ENCODE measurements at regions not wholly inside any gene's neighbourhood (a gene's known extent, or its start where the extent isn't known, plus 50 kb on each side); places are given as distances from the start of the nearest gene placed in this dataset.

DNA sequence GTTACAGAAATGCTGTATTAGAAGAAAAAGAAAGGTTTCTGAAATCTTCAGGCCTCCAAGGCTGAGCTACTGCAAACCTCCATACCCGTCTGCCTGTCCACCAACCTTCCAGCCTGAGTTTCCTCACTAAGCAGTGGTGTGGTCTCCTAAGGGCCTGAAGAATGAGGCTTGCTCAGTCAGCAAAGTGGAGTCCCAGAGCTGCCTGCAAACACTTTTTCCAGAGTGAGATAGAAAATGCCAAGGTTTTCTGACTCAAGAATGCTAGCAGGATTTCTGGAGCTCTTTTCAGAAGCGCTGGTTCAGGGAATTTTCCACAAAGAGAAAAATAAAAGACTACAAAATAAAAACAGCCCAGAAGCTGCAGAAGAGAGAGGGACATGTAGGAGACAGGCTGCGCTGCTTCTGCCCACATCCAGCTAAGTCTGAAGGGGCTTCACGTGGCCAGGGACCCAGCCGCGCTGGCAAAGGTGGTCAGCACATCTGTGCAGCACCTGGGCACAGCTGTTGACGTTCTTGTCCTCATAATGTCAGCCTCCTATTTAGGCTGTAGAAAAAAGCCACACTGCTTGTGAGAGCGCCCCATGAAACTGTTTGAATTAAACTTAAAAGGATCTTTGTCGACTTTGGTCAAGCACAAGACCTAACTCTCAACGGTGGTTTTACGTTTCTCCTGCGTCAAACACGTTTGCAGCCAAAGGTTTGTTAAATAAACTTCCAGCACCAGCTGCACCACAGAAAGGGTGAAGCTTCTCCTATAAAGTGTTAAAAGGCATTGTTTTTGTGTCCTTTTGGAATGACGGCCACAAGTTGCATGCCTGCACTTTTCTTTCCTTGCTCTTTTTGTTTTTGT, 209.0 kb downstream of the THBS2 start:
- no peak for DNase-seq

DNA sequence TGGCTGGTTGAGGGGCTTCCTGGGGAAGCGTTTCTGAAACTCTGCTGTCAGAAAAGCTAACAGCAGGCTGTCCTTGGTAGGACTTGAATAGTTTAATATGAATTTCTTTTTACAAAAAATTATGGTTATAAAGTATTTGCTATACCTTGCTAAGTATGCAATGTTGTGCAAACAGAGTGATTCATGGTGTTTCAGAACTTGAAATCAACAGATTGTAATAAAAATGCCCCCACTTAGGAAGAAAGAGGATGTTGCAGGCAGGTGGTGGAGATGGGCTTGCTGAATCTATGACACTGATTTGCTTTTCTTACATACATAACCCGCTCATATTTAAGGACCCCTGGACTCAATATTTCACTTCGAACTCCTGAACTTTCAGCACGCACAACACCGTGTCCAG, 211.6 kb downstream of the THBS2 start:
- no peak for DNase-seq

DNA sequence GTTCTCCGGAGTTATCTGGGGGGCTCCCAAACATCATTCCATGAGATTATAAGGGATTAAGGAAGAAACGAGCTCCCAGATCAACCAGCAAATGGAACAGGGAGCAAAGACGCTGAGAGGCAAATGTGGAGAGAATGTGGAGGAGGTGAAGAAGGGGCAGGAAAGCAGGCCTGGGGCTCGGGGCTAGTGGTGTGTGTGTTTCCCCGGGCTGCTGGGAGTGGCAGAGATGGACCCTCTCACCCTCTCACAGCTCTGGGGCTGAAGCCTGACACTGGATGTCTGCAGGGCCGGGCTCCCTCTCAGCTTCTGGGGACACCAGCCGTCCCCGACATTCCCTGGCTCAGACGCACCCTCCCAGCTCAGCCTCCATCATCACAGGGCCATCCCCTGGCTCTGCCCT, 212.6 kb downstream of the THBS2 start:
- DNase-seq = no peak

DNA sequence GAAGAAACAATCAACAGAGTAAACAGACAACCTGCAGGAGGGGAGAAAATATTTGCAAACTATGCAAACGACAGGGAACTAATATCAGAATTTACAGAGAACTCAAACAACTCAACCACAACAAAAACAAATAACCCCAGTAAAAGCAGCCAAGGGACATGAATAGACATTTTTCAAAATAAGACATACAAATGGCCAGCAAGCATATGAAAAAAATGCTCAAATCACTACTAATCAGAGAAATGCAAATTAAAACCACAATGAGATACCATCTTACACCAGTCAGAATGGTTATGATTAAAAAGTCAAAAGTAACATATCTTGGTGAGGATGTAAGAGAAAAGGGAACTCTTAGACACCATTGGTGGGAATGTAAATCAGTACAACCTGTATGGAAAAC, 215.0 kb downstream of the THBS2 start:
- no peak for DNase-seq

DNA sequence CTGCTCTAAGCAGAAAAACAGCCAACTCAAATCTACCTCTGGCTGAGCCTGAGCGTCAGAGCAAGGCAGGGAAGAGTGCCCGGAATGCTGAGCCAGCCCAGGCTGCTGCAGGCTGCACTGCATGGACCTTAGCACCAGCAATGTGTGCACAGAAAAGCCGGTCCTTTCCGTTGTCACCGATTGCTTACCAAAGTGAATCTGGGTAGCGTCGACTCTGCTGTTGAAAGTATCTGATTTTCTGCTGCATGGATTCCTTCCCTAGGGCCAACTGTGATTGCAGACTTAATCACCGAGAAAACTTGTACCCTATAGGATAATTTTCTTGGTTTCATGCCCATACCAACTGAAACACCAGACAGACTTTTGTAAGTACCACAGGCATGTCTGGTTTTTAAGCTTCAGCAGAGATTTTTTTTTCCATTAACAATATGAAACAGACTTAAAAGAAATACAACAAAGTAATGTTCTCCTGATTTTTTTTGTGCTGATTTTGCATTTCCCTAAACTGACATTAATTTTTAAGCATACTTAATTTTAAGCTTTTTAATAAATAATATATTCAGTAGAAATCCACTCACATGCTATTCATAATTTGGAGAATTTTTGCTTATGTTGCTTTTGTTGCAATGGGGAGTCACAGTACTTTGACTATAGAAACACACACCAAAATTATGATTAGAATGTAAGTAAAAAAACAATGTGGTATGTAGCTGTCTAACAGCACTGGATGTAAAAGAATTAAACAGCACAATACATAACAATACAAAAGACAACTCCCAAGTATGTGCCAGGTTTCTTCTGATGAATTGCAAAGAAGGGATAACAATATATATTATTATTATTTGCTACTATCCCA, 218.0 kb downstream of the THBS2 start:
- no peak for DNase-seq

DNA sequence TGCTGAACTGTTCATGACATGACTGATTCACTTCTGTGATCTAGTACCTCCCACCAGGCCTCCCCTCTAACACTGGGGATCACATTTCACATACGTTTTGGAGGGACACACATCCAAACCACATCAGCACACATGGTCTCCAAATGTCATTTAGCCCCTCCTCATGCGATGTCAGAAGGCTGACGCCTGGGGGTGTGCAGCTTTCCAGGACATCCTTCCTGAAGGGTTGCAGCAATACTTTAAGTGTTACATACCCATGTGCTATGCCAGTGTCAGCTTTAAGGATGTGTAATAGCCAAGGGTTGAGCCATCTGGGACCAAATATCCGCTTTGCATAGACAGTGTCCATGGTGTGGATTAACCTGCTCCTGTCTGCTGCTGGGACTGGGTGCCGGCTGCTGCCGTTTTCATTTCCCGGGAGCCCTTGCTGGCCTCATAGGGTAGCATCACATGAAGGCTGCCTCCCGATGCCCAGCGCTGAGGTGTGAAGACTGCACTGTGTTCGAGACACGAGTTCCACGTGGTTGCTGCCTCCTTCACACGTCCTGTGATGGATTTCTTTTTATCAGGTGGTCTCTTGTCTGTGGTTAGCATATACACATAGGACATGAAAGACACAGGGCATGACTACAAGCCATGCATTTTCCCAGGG, 219.0 kb downstream of the THBS2 start:
- DNase-seq = no peak

DNA sequence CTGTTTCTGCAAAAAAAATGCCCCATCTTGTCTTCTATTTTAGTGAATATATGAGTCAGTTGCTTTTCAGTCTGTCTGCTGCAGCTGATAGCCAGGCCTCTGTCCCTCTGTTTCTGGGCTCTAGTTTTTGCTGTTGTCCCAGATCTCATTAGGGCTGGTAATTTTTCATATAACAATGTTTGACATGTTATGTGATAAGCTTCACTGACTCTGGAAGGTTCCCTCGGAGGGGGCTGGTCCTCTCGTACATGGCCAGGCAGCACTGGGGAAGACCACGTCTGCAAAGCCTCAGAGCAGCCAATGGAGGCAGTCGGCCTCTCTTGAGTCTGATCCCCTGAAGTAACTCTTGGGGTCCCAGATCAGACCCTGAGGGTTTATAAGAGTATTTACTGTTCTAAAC, 223.8 kb downstream of the THBS2 start:
- DNase-seq = no peak

DNA sequence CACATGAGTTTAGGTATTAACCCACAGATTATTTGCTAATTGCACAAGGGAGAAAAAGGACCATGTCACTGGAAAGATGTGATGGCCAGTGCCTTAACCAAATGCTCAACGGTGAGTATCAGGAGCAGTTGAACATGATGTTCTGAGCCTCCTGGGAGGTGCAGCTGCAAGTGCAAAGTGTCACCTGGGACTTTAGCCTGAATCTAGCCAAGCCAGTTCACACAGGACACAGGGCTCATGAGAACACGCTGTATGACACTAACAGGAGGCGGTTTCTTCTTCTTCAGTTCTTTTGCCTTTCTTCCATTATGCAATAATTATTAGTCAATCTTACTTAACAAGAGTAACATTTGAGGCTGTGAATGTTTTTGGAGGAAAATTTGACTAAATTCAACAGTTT, 225.3 kb downstream of the THBS2 start:
- DNase-seq = no peak

DNA sequence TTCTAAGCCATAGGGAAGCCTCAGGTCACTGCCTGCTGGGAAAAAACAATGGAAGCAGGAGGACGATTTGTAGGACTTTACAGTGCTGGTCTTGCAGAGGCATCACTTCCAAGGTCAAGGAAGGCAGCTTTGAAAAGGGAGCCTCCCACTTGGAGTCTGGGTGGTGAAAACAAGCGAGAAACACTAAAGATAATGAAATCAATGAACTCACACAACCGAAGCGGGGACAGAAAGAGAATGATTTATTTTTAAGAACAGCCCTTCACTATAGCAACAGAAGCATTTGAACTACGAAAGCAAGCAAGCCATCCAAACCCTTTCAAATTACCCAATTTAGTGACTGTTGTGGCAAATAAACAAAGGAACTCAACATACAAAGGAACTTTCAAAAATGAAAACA, 227.5 kb downstream of the THBS2 start:
- DNase-seq = no peak

DNA sequence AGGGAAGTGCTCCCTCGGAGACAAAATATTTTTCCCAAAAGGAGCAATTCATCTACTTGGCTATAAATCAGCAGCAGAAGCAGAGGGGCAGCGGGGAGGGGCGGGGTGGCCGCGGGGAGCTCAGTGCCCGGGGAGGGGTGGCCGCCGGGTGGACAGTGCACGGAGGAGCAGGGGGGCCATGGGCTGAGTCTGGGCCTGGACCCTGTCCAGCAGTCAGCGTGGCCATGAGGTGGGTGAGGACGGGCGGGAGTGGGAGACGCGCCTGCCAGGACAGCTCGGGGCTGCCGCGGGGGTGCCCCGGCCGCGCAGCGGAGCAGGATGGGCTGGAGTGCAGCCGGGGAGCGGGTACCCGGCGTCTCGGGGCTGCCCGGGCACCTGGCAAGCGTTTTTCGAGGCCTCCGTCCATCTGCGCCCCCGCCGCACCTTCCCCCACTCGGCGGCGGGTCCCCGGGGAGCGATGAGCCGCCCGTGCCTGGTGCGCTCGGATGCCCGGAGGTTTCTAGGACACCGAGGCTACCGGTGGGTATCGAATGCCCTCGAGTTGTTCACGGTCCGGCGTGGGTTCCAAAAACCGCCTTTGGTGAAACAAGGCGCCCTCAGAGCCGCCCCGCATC, 229.5 kb downstream of the THBS2 start:
- DNase-seq = no peak

DNA sequence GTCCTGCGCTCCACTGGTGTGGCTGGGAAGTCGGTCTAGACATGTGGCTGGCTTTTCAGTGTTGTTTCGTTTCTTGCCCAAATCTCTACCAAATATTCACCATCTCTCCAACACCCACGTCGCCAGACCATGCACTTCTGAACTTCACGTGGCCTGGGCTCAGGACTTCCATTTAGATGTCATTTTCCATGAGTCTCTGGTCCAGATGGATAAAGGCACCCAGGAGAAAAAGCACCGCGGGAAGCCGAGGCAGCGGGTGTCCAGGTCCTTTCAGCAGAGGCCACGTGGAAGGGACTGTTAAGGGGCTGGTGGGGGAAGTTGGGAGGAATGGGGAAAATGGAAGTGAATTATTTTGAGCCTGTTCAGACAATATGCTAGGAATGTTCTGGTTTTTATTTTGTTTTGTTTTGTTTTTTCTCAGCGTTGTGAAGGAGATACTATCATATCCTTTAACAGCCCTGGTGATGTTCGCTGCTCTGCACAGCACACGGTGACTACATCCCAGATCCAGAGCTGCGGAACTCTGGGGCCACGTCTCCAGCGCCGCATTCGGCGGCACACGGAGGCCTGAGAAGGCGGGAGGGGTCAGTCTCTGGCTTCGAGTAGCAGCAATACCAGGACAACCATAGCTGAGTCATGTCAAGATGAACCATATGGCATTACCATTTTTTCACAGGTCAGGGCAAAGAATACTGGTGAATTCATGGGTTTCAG, 230.3 kb downstream of the THBS2 start:
- DNase-seq = no peak

DNA sequence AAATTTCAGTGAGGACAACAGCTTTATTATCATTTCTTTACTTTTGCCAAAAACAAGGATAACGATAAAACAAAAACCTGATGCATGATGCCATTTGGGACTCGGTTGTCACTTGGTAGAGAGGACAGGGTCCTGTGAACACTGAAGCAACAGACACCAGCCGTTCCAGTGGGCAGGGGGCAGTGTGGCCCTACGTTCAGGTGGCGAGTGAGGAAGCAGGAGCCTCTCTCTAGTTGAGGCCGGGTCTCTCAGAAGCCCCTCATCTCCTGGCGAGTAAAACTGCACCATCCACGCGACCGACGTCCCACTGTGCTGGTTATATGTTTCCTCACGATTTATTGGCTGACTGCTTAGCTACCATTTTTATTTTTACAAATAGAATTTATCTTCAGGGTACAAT, 231.6 kb downstream of the THBS2 start:
- no peak for DNase-seq

DNA sequence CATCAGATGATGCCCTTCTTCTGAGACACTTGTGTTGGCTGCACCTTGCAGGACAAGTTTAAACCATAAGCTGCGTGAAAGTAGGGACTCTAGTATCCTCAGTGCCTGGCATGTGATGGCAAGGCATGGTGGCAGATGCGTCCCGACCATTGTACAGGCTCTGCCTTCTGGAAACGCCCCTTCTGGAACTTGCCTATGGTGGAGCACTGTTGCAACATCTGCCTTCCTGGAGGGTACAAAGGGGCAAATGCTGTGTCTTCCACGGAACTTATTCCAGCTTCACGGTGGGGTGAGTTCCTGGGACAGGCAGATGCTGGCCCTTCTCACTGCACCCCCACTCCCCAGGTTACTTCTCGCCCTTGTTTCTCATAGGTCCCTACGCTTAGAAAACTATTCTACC, 232.8 kb downstream of the THBS2 start:
- DNase-seq = no peak

DNA sequence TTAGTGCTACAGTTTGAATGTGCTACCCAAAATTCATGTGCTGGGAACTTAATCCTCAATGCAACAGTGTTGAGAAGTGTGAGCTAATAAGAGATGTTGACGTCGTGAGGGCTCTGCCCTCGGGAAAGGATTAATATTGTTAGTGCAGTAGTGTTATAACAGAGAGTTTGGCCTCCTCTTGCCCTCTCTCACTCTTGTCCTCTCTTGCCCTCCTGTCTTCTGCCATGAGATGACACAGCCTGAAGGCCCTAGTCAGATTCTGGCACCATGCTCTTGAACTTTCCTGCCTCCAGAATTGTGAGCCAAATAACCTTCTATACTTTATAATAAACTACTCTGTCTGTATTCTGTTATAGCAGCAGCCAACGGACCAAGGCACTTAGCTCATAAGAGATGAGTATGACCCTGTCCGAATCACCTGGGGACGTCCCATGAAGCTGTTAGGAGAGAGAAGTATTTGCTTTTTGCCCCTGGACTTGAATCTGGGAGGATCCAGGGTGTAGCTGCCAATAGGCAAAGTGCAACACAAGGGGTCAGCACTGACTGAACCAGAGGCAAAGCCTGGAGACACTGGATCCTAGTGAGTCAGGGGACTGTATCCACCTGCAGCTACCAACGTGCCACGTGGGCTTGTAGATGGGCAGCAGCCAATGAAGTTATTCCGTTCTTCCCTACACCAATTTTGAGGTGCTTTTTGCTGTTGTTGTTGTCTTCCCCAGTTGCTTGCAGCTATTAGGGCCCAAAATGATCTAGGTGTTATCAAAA, 233.7 kb downstream of the THBS2 start:
- no peak for DNase-seq

DNA sequence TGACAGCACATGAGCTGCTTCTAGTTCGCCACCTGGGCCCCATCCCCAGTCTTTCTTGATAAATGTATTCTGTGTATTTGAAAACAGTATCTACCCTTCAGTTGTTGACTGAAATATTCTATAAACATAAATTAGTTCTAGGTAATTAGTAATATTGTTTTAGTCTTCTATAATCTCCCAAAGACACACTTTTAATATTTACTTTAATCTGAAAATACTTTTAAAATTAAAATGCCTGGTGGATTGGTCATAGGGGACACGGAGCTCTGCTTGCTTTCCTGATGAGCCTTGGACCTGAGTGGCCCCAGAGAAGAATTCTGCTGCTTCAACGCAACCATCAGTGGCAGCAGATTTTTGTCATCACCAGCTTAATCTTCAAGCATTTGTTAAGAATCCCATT, 234.5 kb downstream of the THBS2 start:
- no peak for DNase-seq

DNA sequence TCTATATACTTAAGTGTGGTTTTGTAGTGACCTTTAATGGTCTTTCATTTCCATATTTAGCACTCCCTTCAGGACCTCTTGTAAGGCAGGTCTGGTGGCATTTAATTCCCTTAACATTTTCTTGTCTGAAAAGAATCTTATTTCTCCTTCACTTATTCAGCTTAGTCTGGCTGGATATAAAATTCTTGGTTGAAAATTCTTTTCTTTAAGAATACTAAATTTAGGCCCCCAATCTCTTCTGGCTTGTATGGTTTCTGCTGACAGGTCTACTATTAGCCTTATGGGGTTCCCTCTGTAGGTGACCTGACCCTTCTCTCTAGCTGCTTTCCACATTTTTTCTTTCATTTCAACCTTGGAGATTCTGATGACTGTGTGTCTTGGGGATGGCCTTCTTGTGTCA, 236.9 kb downstream of the THBS2 start:
- DNase-seq = no peak

DNA sequence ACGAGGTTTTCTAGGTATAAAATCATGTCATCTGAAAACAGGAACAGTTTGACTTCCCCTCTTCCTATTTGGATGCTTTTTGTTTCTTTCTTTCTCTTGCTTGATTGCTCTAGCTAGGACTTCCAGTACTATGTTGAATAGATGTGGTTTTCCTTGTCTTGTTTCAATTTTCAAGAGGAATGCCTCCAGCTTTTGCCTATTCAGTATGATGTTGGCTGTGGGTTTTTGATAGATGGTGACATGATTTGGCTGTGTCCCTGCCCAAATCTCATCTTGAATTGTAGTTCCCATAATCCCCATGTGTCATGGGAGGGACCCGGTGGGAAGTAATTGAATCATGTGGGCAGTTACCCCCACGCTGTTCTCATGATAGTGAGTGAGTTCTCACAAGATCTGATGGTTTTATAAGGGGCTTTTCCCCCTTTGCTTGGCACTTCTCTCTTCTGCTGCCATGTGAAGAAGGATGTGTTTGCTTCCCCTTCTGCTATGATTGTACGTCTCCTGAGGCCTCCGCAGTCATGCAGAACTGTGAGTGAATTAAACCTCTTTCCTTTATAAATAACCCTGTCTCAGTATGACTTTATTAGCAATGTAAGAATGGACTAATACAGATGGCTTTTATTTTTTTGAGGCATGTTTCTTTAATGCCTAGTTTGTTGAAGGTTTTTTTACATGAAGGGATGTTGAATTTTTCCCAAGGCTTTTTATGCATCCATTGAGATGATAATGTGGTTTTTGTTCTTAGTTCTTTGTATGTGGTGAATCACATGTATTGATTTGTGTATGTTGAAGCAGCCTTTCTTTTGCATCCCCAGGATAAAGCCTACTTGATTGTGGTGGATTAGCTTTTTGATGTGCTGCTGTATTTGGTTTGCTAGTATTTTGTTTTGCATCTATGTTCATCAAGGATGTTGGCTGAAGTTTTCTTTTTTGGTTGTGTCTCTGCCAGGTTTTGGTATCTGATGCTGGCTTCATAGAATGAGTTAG, 239.1 kb downstream of the THBS2 start:
- DNase-seq = no peak

DNA sequence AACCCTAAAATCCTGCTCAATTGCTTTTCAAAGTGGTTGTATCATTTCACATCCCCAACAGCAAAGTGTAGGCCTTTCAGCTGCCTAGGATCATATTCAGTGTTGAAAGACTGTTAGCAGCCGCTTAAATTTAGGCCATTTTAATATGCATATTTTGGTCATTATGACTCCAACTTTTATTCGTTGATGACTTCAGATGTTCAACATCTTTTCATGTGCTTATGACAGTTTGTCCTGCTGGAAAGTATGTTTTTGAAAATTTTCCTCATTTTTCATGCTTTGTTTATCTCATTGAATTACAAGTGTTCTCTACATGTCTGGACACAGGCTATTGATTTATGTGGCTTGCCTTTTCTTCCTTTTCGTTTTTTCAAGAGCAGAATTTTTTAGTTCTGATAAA, 244.0 kb downstream of the THBS2 start:
- DNase-seq = no peak

DNA sequence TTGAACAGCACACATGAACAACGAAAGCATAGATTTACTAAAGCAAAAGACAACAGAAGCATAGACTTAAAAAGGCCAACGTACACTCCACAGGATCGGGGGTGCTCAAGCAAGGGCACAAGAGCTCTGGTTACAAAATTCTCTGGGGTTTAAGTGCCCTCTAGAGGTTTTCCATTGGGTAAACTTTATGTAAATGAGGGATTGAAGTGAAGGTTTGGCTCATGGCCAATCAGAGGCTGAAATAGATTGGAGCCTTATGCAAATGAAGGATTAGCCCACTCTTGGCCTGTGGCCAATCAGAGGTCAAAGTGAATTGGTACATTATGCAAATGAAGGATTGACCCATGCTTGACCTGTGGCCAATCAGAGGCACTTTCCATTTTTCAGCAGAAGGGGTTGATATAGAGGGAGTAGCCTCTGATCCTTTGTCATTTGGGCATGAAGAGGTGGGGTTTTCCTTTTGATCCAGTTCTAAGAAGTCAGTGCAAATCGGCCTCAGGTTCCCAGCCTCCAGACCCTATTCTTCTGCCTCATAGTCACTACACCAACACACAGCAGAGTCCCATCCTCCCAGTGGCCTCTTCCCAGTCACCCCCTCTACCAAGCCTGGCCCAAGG, 244.9 kb downstream of the THBS2 start:
- peak; percentile 23 for DNase-seq

DNA sequence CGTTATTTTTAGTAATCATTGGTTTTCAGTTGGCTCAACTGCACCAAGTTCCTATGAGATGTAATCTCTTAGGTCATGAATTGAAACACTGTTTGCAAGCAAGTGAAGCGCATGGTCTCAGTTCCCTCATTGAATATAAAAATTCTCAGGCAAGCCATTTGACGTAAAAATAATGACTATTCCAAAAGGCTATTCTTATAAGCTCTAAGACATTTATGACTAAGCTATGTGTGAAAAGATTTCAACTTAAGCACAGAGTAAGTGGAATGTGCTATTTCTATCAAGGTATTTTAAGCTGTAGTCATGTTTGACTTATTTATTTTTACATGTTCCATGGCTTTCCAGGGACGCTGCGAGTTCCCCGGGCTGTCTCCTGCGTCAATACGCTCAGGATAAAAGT, 248.5 kb downstream of the THBS2 start:
- no peak for DNase-seq

All from NCI-H1092 (cell line).